ENCODE measurements at regions not wholly inside any gene's neighbourhood (a gene's known extent, or its start where the extent isn't known, plus 50 kb on each side); places are given as distances from the start of the nearest gene placed in this dataset.

- DNase-seq (ENCODE audit: low read depth) = no peak
These were observed 1209.6 kb downstream of the ZPLD1 start for GRCh38 chr3:103644450-103644849.

- DNase-seq (ENCODE audit: low read depth) = no peak
These were observed 1219.2 kb downstream of the ZPLD1 start for GRCh38 chr3:103653996-103654395.

- DNase-seq (ENCODE audit: low read depth) = no peak
These were observed 1222.9 kb downstream of the ZPLD1 start for GRCh38 chr3:103657756-103658155.

- DNase-seq (ENCODE audit: low read depth) = no peak
These were observed 1226.0 kb downstream of the ZPLD1 start for GRCh38 chr3:103660810-103661209.

- DNase-seq (ENCODE audit: low read depth) = no peak
These were observed 1227.8 kb downstream of the ZPLD1 start for GRCh38 chr3:103662591-103662990.

GRCh38 chr3:103672346-103672745 is 1237.5 kb downstream of the ZPLD1 start:
- no peak for DNase-seq (ENCODE audit: low read depth)

GRCh38 chr3:103684904-103685303 is 1250.1 kb downstream of the ZPLD1 start:
- no peak for DNase-seq (ENCODE audit: low read depth)

- no peak for DNase-seq (ENCODE audit: low read depth)
These were observed 1251.1 kb downstream of the ZPLD1 start for GRCh38 chr3:103685939-103686338.

GRCh38 chr3:103690536-103690935 is 1255.7 kb downstream of the ZPLD1 start:
- DNase-seq (ENCODE audit: low read depth) = no peak

- no peak for DNase-seq (ENCODE audit: low read depth)
These were observed 1259.0 kb downstream of the ZPLD1 start for GRCh38 chr3:103693831-103694230.

GRCh38 chr3:103698646-103699045 is 1263.8 kb downstream of the ZPLD1 start:
- DNase-seq (ENCODE audit: low read depth) = no peak

GRCh38 chr3:103699228-103699627 is 1264.4 kb downstream of the ZPLD1 start:
- DNase-seq (ENCODE audit: low read depth) = no peak

GRCh38 chr3:103705641-103706040 is 1270.8 kb downstream of the ZPLD1 start:
- no peak for DNase-seq (ENCODE audit: low read depth)

GRCh38 chr3:103706671-103707070 is 1271.9 kb downstream of the ZPLD1 start:
- no peak for DNase-seq (ENCODE audit: low read depth)

- no peak for DNase-seq (ENCODE audit: low read depth)
These were observed 1276.9 kb downstream of the ZPLD1 start for GRCh38 chr3:103711670-103712069.

- no peak for DNase-seq (ENCODE audit: low read depth)
These were observed 1277.6 kb downstream of the ZPLD1 start for GRCh38 chr3:103712320-103713008.

- no peak for DNase-seq (ENCODE audit: low read depth)
These were observed 1294.7 kb downstream of the ZPLD1 start for GRCh38 chr3:103729547-103729946.

- DNase-seq (ENCODE audit: low read depth) = no peak
These were observed 1295.9 kb downstream of the ZPLD1 start for GRCh38 chr3:103730744-103731143.

GRCh38 chr3:103752986-103753385 is 1318.2 kb downstream of the ZPLD1 start:
- no peak for DNase-seq (ENCODE audit: low read depth)

GRCh38 chr3:103767635-103768034 is 1332.8 kb downstream of the ZPLD1 start:
- DNase-seq (ENCODE audit: low read depth) = no peak

- no peak for DNase-seq (ENCODE audit: low read depth)
These were observed 1350.2 kb downstream of the ZPLD1 start for GRCh38 chr3:103785017-103785416.

- no peak for DNase-seq (ENCODE audit: low read depth)
These were observed 1350.7 kb downstream of the ZPLD1 start for GRCh38 chr3:103785537-103785936.

- DNase-seq (ENCODE audit: low read depth) = no peak
These were observed 1351.5 kb downstream of the ZPLD1 start for GRCh38 chr3:103786296-103786695.

- DNase-seq (ENCODE audit: low read depth) = no peak
These were observed 1352.5 kb downstream of the ZPLD1 start for GRCh38 chr3:103787164-103787871.
